ENCODE measurements at regions not wholly inside any gene's neighbourhood (a gene's known extent, or its start where the extent isn't known, plus 50 kb on each side); places are given as distances from the start of the nearest gene placed in this dataset.

- FAIRE-seq: no peak
- Histone ChIP-seq H4K20me1 (replicated peaks; ENCODE audit: control insufficient read depth, insufficient read depth, low read length) (no peaks in the 10 kb centered on the region), H3K27ac (ENCODE audit: extremely low read depth, low read depth, low read length) (no peak overlapping the region), H3K4me3 (no peak overlapping the region), H3K36me3 (ENCODE audit: control insufficient read depth, insufficient read depth, low read length) (no peaks in the 10 kb centered on the region), H3K79me2 (ENCODE audit: control insufficient read depth, insufficient read depth, low read length) (no peaks in the 10 kb centered on the region), H3K4me2 (ENCODE audit: insufficient read depth, low read length) (no peak overlapping the region), H3K9ac (ENCODE audit: insufficient read depth in 1 of 2, low read depth in 2 of 2, low read length in 2 of 2) (no peak overlapping the region), H3K9me3 (replicated peaks; ENCODE audit: control insufficient read depth, insufficient read depth, low read depth, low read length) (no peaks in the 10 kb centered on the region), H2AFZ (ENCODE audit: low read depth, low read length) (no peak overlapping the region), H3K27me3 (ENCODE audit: control insufficient read depth in 2 of 2, insufficient read depth in 2 of 2, low read length in 2 of 2) (peaks cover 32 to 55% of the 10 kb centered on the region in 2 experiments), H3K4me1 (replicated peaks in 1 of 2; ENCODE audit: control insufficient read depth in 2 of 2, insufficient read depth in 2 of 2, low read length in 2 of 2) (no peaks in the 10 kb centered on the region), H3K9me1 (ENCODE audit: control insufficient read depth, insufficient read depth, low read length) (no peaks in the 10 kb centered on the region)
- POLR2A ChIA-PET: no interaction called here
- BruUV-seq (replicated peaks): no TSS peak
- CTCF ChIA-PET (ENCODE audit: low intra/inter-chr PET ratio): no interaction called here
- DNase-seq (ENCODE audit: extremely low read depth in 1 of 4, low spot score in 3 of 4): no peak
- WGBS (ENCODE audit: insufficient coverage, low coverage, missing lambda C conversion rate): under 1% methylated on average over 7 of the region's 7 CpGs
- intact Hi-C loops (cut with micrococcal nuclease): no loop called here
- TF ChIP-seq ATF2 (CRISPR knock-in tag; IDR thresholded peaks at IDR 0.05) (no peak), POLR2B (IDR thresholded peaks at IDR 0.05; ENCODE audit: low read depth, partially characterized antibody) (no peak)
- ATAC-seq: no peak
- in situ Hi-C loops (cut with MboI): no loop called here
These were observed 52.9 kb upstream of the SIM2 start for GRCh38 chr21:36646011-36646410.

GRCh38 chr21:36646645-36647044 is 52.3 kb upstream of the SIM2 start:
- Histone ChIP-seq H3K4me1 (replicated peaks in 1 of 2; ENCODE audit: control insufficient read depth in 2 of 2, insufficient read depth in 2 of 2, low read length in 2 of 2) (no peaks in the 10 kb centered on the region), H3K9me3 (replicated peaks; ENCODE audit: control insufficient read depth, insufficient read depth, low read depth, low read length) (no peaks in the 10 kb centered on the region), H3K4me3 (no peak overlapping the region), H3K9ac (ENCODE audit: insufficient read depth in 1 of 2, low read depth in 2 of 2, low read length in 2 of 2) (no peak overlapping the region), H4K20me1 (replicated peaks; ENCODE audit: control insufficient read depth, insufficient read depth, low read length) (no peaks in the 10 kb centered on the region), H3K4me2 (ENCODE audit: insufficient read depth, low read length) (no peak overlapping the region), H3K79me2 (ENCODE audit: control insufficient read depth, insufficient read depth, low read length) (no peaks in the 10 kb centered on the region), H3K9me1 (ENCODE audit: control insufficient read depth, insufficient read depth, low read length) (no peaks in the 10 kb centered on the region), H3K27ac (ENCODE audit: extremely low read depth, low read depth, low read length) (no peak overlapping the region), H3K27me3 (ENCODE audit: control insufficient read depth in 2 of 2, insufficient read depth in 2 of 2, low read length in 2 of 2) (peaks cover 28 to 53% of the 10 kb centered on the region in 2 experiments; a peak in 4 of 5 replicates), H3K36me3 (ENCODE audit: control insufficient read depth, insufficient read depth, low read length) (no peaks in the 10 kb centered on the region), H2AFZ (ENCODE audit: low read depth, low read length) (no peak overlapping the region)
- FAIRE-seq (no peak), ATAC-seq (no peak), DNase-seq (ENCODE audit: extremely low read depth in 1 of 4, low spot score in 3 of 4) (no peak)
- ChIA-PET POLR2A (no interaction called here), CTCF (ENCODE audit: low intra/inter-chr PET ratio) (no interaction called here)
- in situ Hi-C loops (cut with MboI): no loop called here
- BruUV-seq (replicated peaks): no TSS peak
- no peak for TF ChIP-seq FOXP1 (CRISPR knock-in tag; IDR thresholded peaks at IDR 0.05)
- TF ChIP-seq GMEB1 (CRISPR knock-in tag; IDR thresholded peaks at IDR 0.05): no peak
- TF ChIP-seq ZKSCAN1 (IDR thresholded peaks at IDR 0.05; ENCODE audit: low read depth, low read length): peak; percentile 56; the same call in 1 of the 2 replicates
- TF ChIP-seq ZSCAN32 (CRISPR knock-in tag; IDR thresholded peaks at IDR 0.05): no peak
- TF ChIP-seq ZNF316 (IDR thresholded peaks at IDR 0.05): peak; percentile 30; the same call in 1 of the 2 replicates
- no peak for TF ChIP-seq TRIM24 (IDR thresholded peaks at IDR 0.05)
- TF ChIP-seq NR2C1 (IDR thresholded peaks at IDR 0.05): no peak
- no peak for TF ChIP-seq NR2C1 (tag; IDR thresholded peaks at IDR 0.05)
- no peak for TF ChIP-seq EWSR1 (IDR thresholded peaks at IDR 0.05; ENCODE audit: borderline replicate concordance, low read depth, partially characterized antibody)
- TF ChIP-seq U2AF1 (optimal IDR thresholded peaks at IDR 0.05; ENCODE audit: low read depth, low read length): no peak
- TF ChIP-seq C11orf30 (IDR thresholded peaks at IDR 0.05; ENCODE audit: low read depth): peak; percentile 27; the same call in 1 of the 2 replicates
- 0% methylated on average over 6 of the region's 6 CpGs for WGBS (ENCODE audit: insufficient coverage, low coverage, missing lambda C conversion rate)
- intact Hi-C loops (cut with micrococcal nuclease): no loop called here
